ENCODE measurements at regions not wholly inside any gene's neighbourhood (a gene's known extent, or its start where the extent isn't known, plus 50 kb on each side); places are given as distances from the start of the nearest gene placed in this dataset.

DNA sequence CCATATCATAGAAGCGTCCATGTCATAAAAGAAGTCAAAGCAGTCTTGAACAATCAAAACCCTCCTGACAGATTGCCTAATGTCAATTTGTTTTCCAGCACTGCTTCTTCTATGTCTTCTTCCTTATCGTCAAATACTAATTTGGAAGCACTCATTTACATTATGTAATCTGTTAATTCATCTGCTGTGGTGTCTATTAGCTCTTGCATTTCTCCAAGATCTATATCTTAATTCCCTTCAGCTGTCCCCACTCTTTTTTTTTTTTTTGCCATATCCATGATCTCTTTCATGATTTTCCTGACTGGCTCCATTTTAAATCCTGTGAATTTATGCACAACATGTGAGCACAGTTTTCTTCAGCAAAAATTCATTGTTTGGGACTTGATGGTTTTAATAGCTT, 560.5 kb upstream of the ARPP21 start:
- TF ChIP-seq, protein P1, sequence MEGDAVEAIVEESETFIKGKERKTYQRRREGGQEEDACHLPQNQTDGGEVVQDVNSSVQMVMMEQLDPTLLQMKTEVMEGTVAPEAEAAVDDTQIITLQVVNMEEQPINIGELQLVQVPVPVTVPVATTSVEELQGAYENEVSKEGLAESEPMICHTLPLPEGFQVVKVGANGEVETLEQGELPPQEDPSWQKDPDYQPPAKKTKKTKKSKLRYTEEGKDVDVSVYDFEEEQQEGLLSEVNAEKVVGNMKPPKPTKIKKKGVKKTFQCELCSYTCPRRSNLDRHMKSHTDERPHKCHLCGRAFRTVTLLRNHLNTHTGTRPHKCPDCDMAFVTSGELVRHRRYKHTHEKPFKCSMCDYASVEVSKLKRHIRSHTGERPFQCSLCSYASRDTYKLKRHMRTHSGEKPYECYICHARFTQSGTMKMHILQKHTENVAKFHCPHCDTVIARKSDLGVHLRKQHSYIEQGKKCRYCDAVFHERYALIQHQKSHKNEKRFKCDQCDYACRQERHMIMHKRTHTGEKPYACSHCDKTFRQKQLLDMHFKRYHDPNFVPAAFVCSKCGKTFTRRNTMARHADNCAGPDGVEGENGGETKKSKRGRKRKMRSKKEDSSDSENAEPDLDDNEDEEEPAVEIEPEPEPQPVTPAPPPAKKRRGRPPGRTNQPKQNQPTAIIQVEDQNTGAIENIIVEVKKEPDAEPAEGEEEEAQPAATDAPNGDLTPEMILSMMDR (IDR thresholded peaks at IDR 0.05) = no peak
- no peak for TF ChIP-seq POLR2A (IDR thresholded peaks at IDR 0.05)

All from Peyer's patch (tissue), 4 donors.